WTC11 (cell line): ENCODE measurements at regions not wholly inside any gene's neighbourhood (a gene's known extent, or its start where the extent isn't known, plus 50 kb on each side); places are given as distances from the start of the nearest gene placed in this dataset.

Experiments used
- ATAC-seq: fragments of 200-7000 bp; cut with Tn5 transposase; 2 replicates; pipeline ENCODE4 v1.10.0; 2021; ENCODE audit warnings: mild to moderate bottlenecking, moderate library complexity
- CTCF ChIA-PET: fragments of 300-600 bp; sonication (Branson Sonifier 250); formaldehyde crosslinking; loops from one replicate; lab custom pipeline; 2021; ENCODE audit warnings: antibody characterized with exemption; lab: Charles Lee
- POLR2A ChIA-PET: fragments of 350-600 bp; sonication (Branson Sonifier 250); formaldehyde crosslinking; loops from one replicate; lab custom pipeline; 2021; ENCODE audit warnings: antibody characterized with exemption; lab: Charles Lee
- DNase-seq: peaks from one replicate; pipeline ENCODE4 v3.0.0; 2021; ENCODE audit warnings: low spot score
- H3K27ac Mint-ChIP-seq: 2 replicates; pipeline ENCODE4 v1.8.0; 2021; ENCODE audit warnings: mixed read lengths
- H3K27me3 Mint-ChIP-seq: 2 replicates; pipeline ENCODE4 v1.8.0; 2021; ENCODE audit warnings: low read depth, mild to moderate bottlenecking, moderate library complexity, mixed read lengths
- H3K36me3 Mint-ChIP-seq: 2 replicates; pipeline ENCODE4 v1.8.0; 2021; ENCODE audit warnings: mixed read lengths
- H3K4me1 Mint-ChIP-seq: 2 replicates; pipeline ENCODE4 v1.8.0; 2022; ENCODE audit warnings: mixed read lengths
- H3K4me3 Mint-ChIP-seq: 2 replicates; pipeline ENCODE4 v1.8.0; 2021; ENCODE audit warnings: mild to moderate bottlenecking, moderate library complexity, mixed read lengths
- H3K9me3 Mint-ChIP-seq: 2 replicates; pipeline ENCODE4 v1.8.0; 2021; ENCODE audit warnings: mixed read lengths
- AFF4 ChIP-seq: sonication (generic); formaldehyde crosslinking; IDR thresholded peaks from 2 replicates; pipeline ENCODE4 v1.8.1; 2023; ENCODE audit warnings: mild to moderate bottlenecking, missing genetic modification reagents, borderline replicate concordance
- ATF1 ChIP-seq: sonication (generic); formaldehyde crosslinking; IDR thresholded peaks from 2 replicates; pipeline ENCODE4 v1.8.1; 2023; ENCODE audit warnings: mild to moderate bottlenecking, moderate library complexity, missing genetic modification reagents
- CDX4 ChIP-seq: fragments of 250-450 bp; sonication (Bioruptor Pico); IDR thresholded peaks from 2 replicates; pipeline ENCODE4 v1.9.0; 2021; ENCODE audit warnings: moderate library complexity, mild to moderate bottlenecking, inconsistent platforms, borderline replicate concordance
- CREM ChIP-seq: sonication (generic); formaldehyde crosslinking; IDR thresholded peaks from 2 replicates; pipeline ENCODE4 v1.8.1; 2022; ENCODE audit warnings: mild to moderate bottlenecking, missing genetic modification reagents, moderate library complexity
- ESRRA ChIP-seq: sonication (generic); formaldehyde crosslinking; IDR thresholded peaks from 2 replicates; pipeline ENCODE4 v1.8.1; 2022; ENCODE audit warnings: mild to moderate bottlenecking, missing genetic modification reagents, borderline replicate concordance
- ETV6 ChIP-seq: sonication (generic); formaldehyde crosslinking; IDR thresholded peaks from 2 replicates; pipeline ENCODE4 v1.8.1; 2022; ENCODE audit warnings: mild to moderate bottlenecking, missing genetic modification reagents
- FOXP1 ChIP-seq: sonication (generic); formaldehyde crosslinking; IDR thresholded peaks from 2 replicates; pipeline ENCODE4 v1.8.0; 2022; ENCODE audit warnings: missing genetic modification reagents, mild to moderate bottlenecking, moderate library complexity, borderline replicate concordance
- JUN ChIP-seq: sonication (generic); formaldehyde crosslinking; IDR thresholded peaks from 2 replicates; pipeline ENCODE4 v1.8.0; 2023; ENCODE audit warnings: mild to moderate bottlenecking, missing genetic modification reagents
- MAX ChIP-seq: sonication (generic); formaldehyde crosslinking; IDR thresholded peaks from 2 replicates; pipeline ENCODE4 v1.8.0; 2022; ENCODE audit warnings: mild to moderate bottlenecking, missing genetic modification reagents
- MXD4 ChIP-seq: fragments of 250-450 bp; sonication (Bioruptor Pico); IDR thresholded peaks from 2 replicates; pipeline ENCODE4 v1.8.0; 2021; ENCODE audit warnings: mild to moderate bottlenecking, moderate library complexity, borderline replicate concordance
- NFATC4 ChIP-seq: fragments of 250-450 bp; sonication (Bioruptor Pico); IDR thresholded peaks from 2 replicates; pipeline ENCODE4 v1.9.0; 2021; ENCODE audit warnings: mild to moderate bottlenecking
- NR2C2 ChIP-seq: sonication (generic); formaldehyde crosslinking; IDR thresholded peaks from 2 replicates; pipeline ENCODE4 v1.8.0; 2022; ENCODE audit warnings: mild to moderate bottlenecking, missing genetic modification reagents
- PREB ChIP-seq: sonication (generic); formaldehyde crosslinking; IDR thresholded peaks from 2 replicates; pipeline ENCODE4 v1.8.1; 2022; ENCODE audit warnings: mild to moderate bottlenecking, missing genetic modification reagents, moderate library complexity, borderline replicate concordance
- RELA ChIP-seq: sonication (generic); formaldehyde crosslinking; IDR thresholded peaks from 2 replicates; pipeline ENCODE4 v1.8.1; 2022; ENCODE audit warnings: missing genetic modification reagents, mild to moderate bottlenecking, borderline replicate concordance
- SMAD4 ChIP-seq: sonication (generic); formaldehyde crosslinking; IDR thresholded peaks from 2 replicates; pipeline ENCODE4 v1.8.0; 2022; ENCODE audit warnings: mild to moderate bottlenecking, missing genetic modification reagents
- STAT6 ChIP-seq: sonication (generic); formaldehyde crosslinking; conservative IDR thresholded peaks from 2 replicates; pipeline ENCODE4 v1.8.1; 2023; ENCODE audit warnings: mild to moderate bottlenecking, low read depth, missing genetic modification reagents, moderate library complexity
- TCF7 ChIP-seq: sonication (generic); formaldehyde crosslinking; IDR thresholded peaks from 2 replicates; pipeline ENCODE4 v1.8.0; 2022; ENCODE audit warnings: mild to moderate bottlenecking, low read depth, missing genetic modification reagents, moderate library complexity
- ZNF138 ChIP-seq: sonication (generic); formaldehyde crosslinking; conservative IDR thresholded peaks from 2 replicates; pipeline ENCODE4 v1.8.1; 2022; ENCODE audit warnings: mild to moderate bottlenecking, moderate library complexity, missing genetic modification reagents
- ZNF281 ChIP-seq: sonication (generic); formaldehyde crosslinking; IDR thresholded peaks from 2 replicates; pipeline ENCODE4 v1.8.0; 2023; ENCODE audit warnings: mild to moderate bottlenecking, missing genetic modification reagents
- ZNF423 ChIP-seq: fragments of 250-450 bp; sonication (Bioruptor Pico); IDR thresholded peaks from 2 replicates; pipeline ENCODE4 v2.1.2; 2022; ENCODE audit warnings: mild to moderate bottlenecking, moderate library complexity
- ZNF532 ChIP-seq: fragments of 250-450 bp; sonication (Bioruptor Pico); IDR thresholded peaks from 2 replicates; pipeline ENCODE4 v1.9.0; 2021; ENCODE audit warnings: mild to moderate bottlenecking, borderline replicate concordance

GRCh38 chr6:4513561-4513960, 262.6 kb upstream of the CDYL start:
- ChIA-PET POLR2A (no interaction called here), CTCF (no interaction called here)
- H3K27ac Mint-ChIP-seq: no peak overlapping the region
- H3K27me3 Mint-ChIP-seq: peaks cover 22% of the 10 kb centered on the region
- H3K4me3 Mint-ChIP-seq: no peak overlapping the region
- no peak for DNase-seq
- H3K9me3 Mint-ChIP-seq: peaks cover 7% of the 10 kb centered on the region
- no peak for ATAC-seq
- H3K36me3 Mint-ChIP-seq: no peaks in the 10 kb centered on the region
- TF ChIP-seq STAT6 (CRISPR knock-in tag): no peak
- TF ChIP-seq AFF4: no peak
- TF ChIP-seq MXD4: no peak
- TF ChIP-seq RELA: no peak
- no peak for TF ChIP-seq NR2C2 (CRISPR knock-in tag)
- TF ChIP-seq TCF7: no peak
- TF ChIP-seq CDX4 (CRISPR knock-in tag): no peak
- TF ChIP-seq ZNF281 (CRISPR knock-in tag): no peak
- TF ChIP-seq CREM: no peak
- no peak for TF ChIP-seq ZNF423 (CRISPR knock-in tag)
- no peak for TF ChIP-seq ETV6 (CRISPR knock-in tag)
- peaks cover 23% of the 10 kb centered on the region for H3K4me1 Mint-ChIP-seq

GRCh38 chr6:4512051-4512471, 264.1 kb upstream of the CDYL start:
- Mint-ChIP-seq H3K36me3 (peaks cover 3% of the 10 kb centered on the region; the same call in 1 of the 2 replicates), H3K27ac (no peak overlapping the region), H3K27me3 (peaks cover 32% of the 10 kb centered on the region), H3K4me3 (no peak overlapping the region), H3K9me3 (peaks cover 17% of the 10 kb centered on the region), H3K4me1 (peaks cover 26% of the 10 kb centered on the region)
- CTCF ChIA-PET: no interaction called here
- TF ChIP-seq FOXP1 (CRISPR knock-in tag) (no peak), MAX (CRISPR knock-in tag) (no peak), ZNF532 (CRISPR knock-in tag) (no peak), ZNF138 (CRISPR knock-in tag) (no peak), ATF1 (CRISPR knock-in tag) (no peak), ESRRA (CRISPR knock-in tag) (no peak), PREB (CRISPR knock-in tag) (no peak), NFATC4 (CRISPR knock-in tag) (no peak), SMAD4 (CRISPR knock-in tag) (no peak), JUN (CRISPR knock-in tag) (no peak)
- ATAC-seq (no peak), DNase-seq (no peak)
- POLR2A ChIA-PET: no interaction called here
